IPS-18a (cell line): ENCODE measurements at regions not wholly inside any gene's neighbourhood (a gene's known extent, or its start where the extent isn't known, plus 50 kb on each side); places are given as distances from the start of the nearest gene placed in this dataset.

Experiments
- H3K27ac ChIP-seq: one replicate; pipeline ENCODE4 v1.5.1; 2013; ENCODE audit warnings: low read length
- H3K27me3 ChIP-seq: one replicate; pipeline ENCODE4 v1.6.1; 2013; ENCODE audit warnings: mild to moderate bottlenecking, low read length; ENCODE audit not compliant: control insufficient read depth, insufficient read depth
- H3K36me3 ChIP-seq: one replicate; pipeline ENCODE4 v1.6.1; 2013; ENCODE audit warnings: low read depth, low read length; ENCODE audit not compliant: control insufficient read depth
- H3K4me1 ChIP-seq: one replicate; pipeline ENCODE4 v1.6.1; 2013; ENCODE audit warnings: low read depth, low read length; ENCODE audit not compliant: control insufficient read depth
- H3K4me3 ChIP-seq: one replicate; pipeline ENCODE4 v1.5.1; 2013; ENCODE audit warnings: low read length
- H3K9ac ChIP-seq: one replicate; pipeline ENCODE4 v1.6.1; 2013; ENCODE audit warnings: mild to moderate bottlenecking, low read length, moderate library complexity
- H3K9me3 ChIP-seq: one replicate; pipeline ENCODE4 v1.6.1; 2013; ENCODE audit warnings: low read depth, low read length; ENCODE audit not compliant: control insufficient read depth

DNA sequence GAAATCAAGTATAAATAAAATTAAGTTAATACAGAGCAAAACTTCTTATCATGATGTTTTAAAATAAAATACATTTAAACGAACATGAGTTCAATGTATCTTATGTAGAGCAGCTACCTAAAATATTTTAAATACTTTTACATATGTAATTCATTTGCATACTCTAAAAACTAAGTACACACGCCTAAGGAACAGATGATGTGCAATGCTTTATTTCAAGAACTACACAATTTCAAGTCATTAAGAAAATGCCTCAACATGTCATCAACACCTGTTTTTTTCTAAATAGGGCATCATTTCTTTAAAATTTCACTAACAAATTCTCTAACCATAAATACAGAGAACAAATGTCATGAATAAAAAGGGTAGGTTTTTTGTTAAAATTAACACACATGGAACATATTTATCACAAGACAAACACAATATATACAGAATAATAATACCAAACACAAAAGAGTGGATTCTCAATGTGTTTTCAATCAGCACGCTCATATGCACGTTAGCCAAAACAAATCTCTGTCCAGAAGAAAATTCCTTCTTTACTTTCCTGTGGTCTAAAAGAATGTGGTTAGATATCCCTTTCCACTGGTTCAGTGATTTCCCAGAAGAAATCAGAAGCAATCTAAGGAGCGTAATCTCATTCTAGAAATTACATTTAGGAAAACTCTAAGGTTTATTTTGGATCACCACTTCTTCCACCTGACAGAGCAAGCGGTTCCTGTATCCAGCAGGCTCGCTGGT lies 73.0 kb upstream of the PFKP start:
- Histone ChIP-seq H3K36me3 (no peaks in the 10 kb centered on the region), H3K4me3 (no peak overlapping the region), H3K4me1 (no peaks in the 10 kb centered on the region), H3K9me3 (no peaks in the 10 kb centered on the region), H3K27me3 (no peaks in the 10 kb centered on the region), H3K9ac (no peak overlapping the region), H3K27ac (no peak overlapping the region)

- no peak overlapping the region for H3K27ac ChIP-seq
- no peak overlapping the region for H3K9ac ChIP-seq
- H3K4me1 ChIP-seq: no peaks in the 10 kb centered on the region
- no peaks in the 10 kb centered on the region for H3K36me3 ChIP-seq
- H3K27me3 ChIP-seq: no peaks in the 10 kb centered on the region
- H3K4me3 ChIP-seq: no peak overlapping the region
- H3K9me3 ChIP-seq: no peaks in the 10 kb centered on the region
These were observed 73.7 kb upstream of the PFKP start for GRCh38 chr10:2993636-2994035.

GRCh38 chr10:2992401-2993198 lies 74.7 kb upstream of the PFKP start:
- no peak overlapping the region for H3K27ac ChIP-seq
- H3K9me3 ChIP-seq: no peaks in the 10 kb centered on the region
- H3K4me1 ChIP-seq: no peaks in the 10 kb centered on the region
- H3K36me3 ChIP-seq: no peaks in the 10 kb centered on the region
- no peak overlapping the region for H3K9ac ChIP-seq
- no peak overlapping the region for H3K4me3 ChIP-seq
- no peaks in the 10 kb centered on the region for H3K27me3 ChIP-seq

GRCh38 chr10:2990764-2991163 lies 76.6 kb upstream of the PFKP start:
- no peaks in the 10 kb centered on the region for H3K9me3 ChIP-seq
- no peaks in the 10 kb centered on the region for H3K27me3 ChIP-seq
- no peaks in the 10 kb centered on the region for H3K36me3 ChIP-seq
- H3K9ac ChIP-seq: no peak overlapping the region
- no peak overlapping the region for H3K27ac ChIP-seq
- H3K4me1 ChIP-seq: peaks cover 3% of the 10 kb centered on the region
- no peak overlapping the region for H3K4me3 ChIP-seq

DNA sequence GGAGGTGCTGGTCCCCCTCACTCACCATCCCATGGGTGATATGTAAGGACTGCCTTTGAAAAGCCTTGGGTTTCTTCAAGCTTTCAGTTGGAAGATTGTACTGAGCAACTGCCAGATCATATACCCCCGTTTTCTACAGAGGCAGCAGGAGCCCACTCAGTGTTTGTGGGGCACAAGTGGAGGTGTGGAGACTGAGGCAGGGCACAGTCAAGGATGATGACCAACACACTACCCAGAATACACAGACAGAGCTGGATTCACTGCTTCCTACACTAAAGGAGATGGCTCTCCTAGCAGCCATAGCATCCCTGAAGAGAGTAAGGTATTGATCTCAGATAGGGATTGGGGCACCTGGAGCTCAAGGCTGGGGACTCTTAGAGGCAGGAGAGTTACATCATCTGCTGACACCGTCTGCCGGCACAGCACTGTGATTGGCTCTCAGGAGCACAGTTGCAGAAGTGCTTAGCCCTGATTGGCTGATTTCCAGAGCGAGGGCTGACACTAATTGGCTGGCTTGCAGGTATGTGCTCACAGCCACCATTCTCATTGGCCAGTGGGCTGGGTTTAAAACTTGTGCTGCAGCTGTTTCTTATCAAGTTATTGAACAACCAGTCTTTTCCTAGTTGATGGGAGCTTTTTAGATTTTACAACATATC lies 77.9 kb upstream of the PFKP start:
- no peak overlapping the region for H3K27ac ChIP-seq
- no peak overlapping the region for H3K4me3 ChIP-seq
- no peaks in the 10 kb centered on the region for H3K9me3 ChIP-seq
- H3K36me3 ChIP-seq: no peaks in the 10 kb centered on the region
- H3K9ac ChIP-seq: no peak overlapping the region
- H3K4me1 ChIP-seq: peaks cover 3% of the 10 kb centered on the region
- no peaks in the 10 kb centered on the region for H3K27me3 ChIP-seq

- no peak overlapping the region for H3K4me3 ChIP-seq
- no peak overlapping the region for H3K9ac ChIP-seq
- peaks cover 3% of the 10 kb centered on the region for H3K4me1 ChIP-seq
- H3K9me3 ChIP-seq: no peaks in the 10 kb centered on the region
- no peaks in the 10 kb centered on the region for H3K36me3 ChIP-seq
- no peak overlapping the region for H3K27ac ChIP-seq
- H3K27me3 ChIP-seq: no peaks in the 10 kb centered on the region
These were observed 80.1 kb upstream of the PFKP start for GRCh38 chr10:2987185-2987768.

DNA sequence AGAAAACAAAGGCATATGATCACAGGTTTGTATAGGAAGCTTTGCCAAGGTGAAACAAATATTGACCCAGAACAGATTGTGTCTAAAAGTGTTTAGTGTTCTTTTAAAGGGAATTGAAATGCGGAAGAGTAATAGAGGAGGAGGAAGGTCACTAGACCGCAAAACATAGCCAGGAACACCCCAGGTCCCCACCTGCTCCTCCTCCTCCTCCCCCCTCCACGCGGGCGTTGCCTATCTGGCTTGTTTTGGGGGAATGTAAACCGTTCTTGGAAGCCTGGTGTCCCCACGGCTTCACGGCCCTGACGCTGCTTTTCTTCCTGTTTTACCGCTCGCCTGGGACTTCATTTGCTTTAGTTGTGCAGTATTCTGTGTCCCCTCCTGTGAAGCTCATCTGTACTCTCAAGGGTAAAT lies 81.0 kb upstream of the PFKP start:
- Histone ChIP-seq H3K27ac (no peak overlapping the region), H3K36me3 (no peaks in the 10 kb centered on the region), H3K4me1 (peaks cover 3% of the 10 kb centered on the region), H3K9ac (no peak overlapping the region), H3K4me3 (no peak overlapping the region), H3K27me3 (no peaks in the 10 kb centered on the region), H3K9me3 (no peaks in the 10 kb centered on the region)

DNA sequence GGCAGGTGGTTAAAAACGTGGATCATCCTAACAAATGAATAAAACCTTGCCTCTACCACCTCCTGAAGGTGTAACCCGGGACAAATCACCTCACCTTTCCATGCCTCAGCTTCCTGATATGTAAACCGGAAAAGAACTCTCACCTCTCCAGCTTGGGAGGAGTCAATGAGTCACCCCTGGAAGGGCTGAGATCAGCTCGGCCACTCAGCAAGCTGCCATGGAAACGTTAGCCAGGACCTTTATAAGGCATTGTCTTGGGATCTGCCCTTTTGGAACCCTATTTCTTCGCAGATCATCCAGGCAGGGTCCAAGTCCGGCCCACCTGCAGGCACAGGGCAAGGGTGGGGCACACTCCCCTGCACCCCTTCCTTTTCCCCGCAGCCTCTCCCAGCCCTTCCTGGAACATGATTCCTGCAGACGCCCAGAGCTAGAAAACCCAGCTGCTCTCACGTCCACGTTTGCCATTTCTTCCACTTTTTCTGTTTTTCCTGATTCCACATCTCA lies 81.6 kb upstream of the PFKP start:
- Histone ChIP-seq H3K9me3 (no peaks in the 10 kb centered on the region), H3K36me3 (no peaks in the 10 kb centered on the region), H3K4me1 (peaks cover 3% of the 10 kb centered on the region), H3K4me3 (no peak overlapping the region), H3K9ac (no peak overlapping the region), H3K27ac (no peak overlapping the region), H3K27me3 (no peaks in the 10 kb centered on the region)

DNA sequence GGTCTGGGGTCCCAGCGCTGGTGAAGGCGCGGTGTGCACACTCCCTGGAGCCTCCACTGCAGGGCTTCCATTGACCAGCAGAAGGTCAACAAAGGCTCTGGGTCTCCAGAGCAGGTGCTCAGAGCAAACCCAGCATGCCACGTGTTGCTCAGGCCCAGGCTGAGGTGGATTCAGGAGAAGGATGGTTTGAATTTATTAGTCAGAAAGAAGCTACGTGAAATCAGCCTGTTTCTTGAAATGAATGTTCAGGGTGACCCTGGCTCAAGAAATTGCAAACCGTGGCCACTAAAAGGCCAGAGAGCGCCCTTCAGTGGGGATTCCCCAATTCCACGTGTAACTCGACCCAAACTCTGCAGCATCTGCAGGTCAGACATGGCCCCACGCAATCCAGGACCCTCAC lies 82.7 kb upstream of the PFKP start:
- Histone ChIP-seq H3K4me1 (peaks cover 3% of the 10 kb centered on the region), H3K9ac (no peak overlapping the region), H3K4me3 (no peak overlapping the region), H3K9me3 (no peaks in the 10 kb centered on the region), H3K36me3 (no peaks in the 10 kb centered on the region), H3K27ac (no peak overlapping the region), H3K27me3 (no peaks in the 10 kb centered on the region)

- H3K4me3 ChIP-seq: no peak overlapping the region
- no peak overlapping the region for H3K27ac ChIP-seq
- H3K36me3 ChIP-seq: no peaks in the 10 kb centered on the region
- peaks cover 3% of the 10 kb centered on the region for H3K4me1 ChIP-seq
- no peak overlapping the region for H3K9ac ChIP-seq
- H3K27me3 ChIP-seq: no peaks in the 10 kb centered on the region
- no peaks in the 10 kb centered on the region for H3K9me3 ChIP-seq
These were observed 85.2 kb upstream of the PFKP start for GRCh38 chr10:2982146-2982545.

DNA sequence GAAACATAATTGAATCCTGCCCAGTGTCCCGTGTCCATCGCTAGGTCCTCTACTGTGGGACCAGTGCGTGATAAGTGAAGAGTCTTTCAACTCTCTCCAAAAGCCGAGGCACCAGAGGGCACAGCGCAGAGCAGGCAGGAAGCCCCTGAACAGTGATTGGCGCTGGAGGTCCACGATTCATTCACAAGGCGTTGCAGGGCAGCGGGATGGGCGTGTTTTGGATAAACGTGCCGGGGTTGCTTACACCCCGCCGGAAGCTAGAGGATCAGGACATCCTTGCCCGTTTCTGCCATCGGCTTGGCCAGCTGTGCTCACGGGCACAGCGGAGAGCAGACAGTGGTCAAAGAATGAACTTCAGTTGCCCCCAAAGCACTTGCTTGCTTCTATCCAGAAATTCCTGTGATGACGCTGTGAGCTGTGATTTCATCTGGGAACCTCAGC lies 86.0 kb upstream of the PFKP start:
- H3K9me3 ChIP-seq: no peaks in the 10 kb centered on the region
- no peaks in the 10 kb centered on the region for H3K4me1 ChIP-seq
- H3K4me3 ChIP-seq: no peak overlapping the region
- H3K9ac ChIP-seq: no peak overlapping the region
- no peak overlapping the region for H3K27ac ChIP-seq
- no peaks in the 10 kb centered on the region for H3K36me3 ChIP-seq
- H3K27me3 ChIP-seq: no peaks in the 10 kb centered on the region
